H1 (cell line): ENCODE measurements at regions not wholly inside any gene's neighbourhood (a gene's known extent, or its start where the extent isn't known, plus 50 kb on each side); places are given as distances from the start of the nearest gene placed in this dataset.

Experiments used
- CBX5 ChIP-seq: fragments of 300-800, 300-1000 bp; sonication (generic); IDR thresholded peaks from 2 replicates; pipeline ENCODE4 v1.7.1; 2016; ENCODE audit warnings: antibody characterized with exemption, low read length, low read depth
- GABPA ChIP-seq: IDR thresholded peaks from 2 replicates; pipeline ENCODE4 v1.6.1; 2011; ENCODE audit warnings: mild to moderate bottlenecking, low read length, moderate library complexity, borderline replicate concordance; ENCODE audit not compliant: insufficient read depth
- PHF8 ChIP-seq: fragments of 200-600 bp; sonication (generic); conservative IDR thresholded peaks from 2 replicates; pipeline ENCODE4 v1.7.1; 2012; ENCODE audit warnings: low read depth, mild to moderate bottlenecking, inconsistent platforms, low read length, moderate library complexity
- POU5F1 ChIP-seq: IDR thresholded peaks from 2 replicates; pipeline ENCODE4 v1.6.1; 2011; ENCODE audit warnings: low read depth, mild to moderate bottlenecking, low read length, moderate library complexity

- TF ChIP-seq GABPA (no peak), CBX5 (no peak), POU5F1 (no peak), PHF8 (no peak)
Measured at GRCh38 chr3:65096110-65096745, 408.4 kb upstream of the ADAMTS9 start (continued).
